ENCODE measurements at regions not wholly inside any gene's neighbourhood (a gene's known extent, or its start where the extent isn't known, plus 50 kb on each side); places are given as distances from the start of the nearest gene placed in this dataset.

- Mint-ChIP-seq H3K4me1 (ENCODE audit: low read depth, unreplicated experiment) (no peaks in the 10 kb centered on the region), H3K27me3 (ENCODE audit: unreplicated experiment) (no peaks in the 10 kb centered on the region), H3K4me3 (ENCODE audit: low read depth, unreplicated experiment) (no peak overlapping the region), H3K9me3 (ENCODE audit: low read depth, unreplicated experiment) (no peaks in the 10 kb centered on the region), H3K27ac (ENCODE audit: unreplicated experiment) (no peak overlapping the region), H3K36me3 (ENCODE audit: insufficient read depth, unreplicated experiment) (no peaks in the 10 kb centered on the region)
- TF ChIP-seq CTCF (IDR thresholded peaks at IDR 0.05; ENCODE audit: unreplicated experiment): no peak
- BruUV-seq (replicated peaks): no TSS peak
- CTCF ChIA-PET: no interaction called here
- no peak for DNase-seq
- intact Hi-C loops (cut with micrococcal nuclease; ENCODE audit: unreplicated experiment): no loop called here
Measured at GRCh38 chr6:16045238-16045637, 83.6 kb upstream of the MYLIP start.

GRCh38 chr6:16044211-16044643 is 84.7 kb upstream of the MYLIP start:
- no TSS peak for BruUV-seq (replicated peaks)
- H3K4me1 Mint-ChIP-seq (ENCODE audit: low read depth, unreplicated experiment): no peaks in the 10 kb centered on the region
- DNase-seq: no peak
- TF ChIP-seq CTCF (IDR thresholded peaks at IDR 0.05; ENCODE audit: unreplicated experiment): no peak
- no peak overlapping the region for H3K4me3 Mint-ChIP-seq (ENCODE audit: low read depth, unreplicated experiment)
- H3K36me3 Mint-ChIP-seq (ENCODE audit: insufficient read depth, unreplicated experiment): no peaks in the 10 kb centered on the region
- no peaks in the 10 kb centered on the region for H3K27me3 Mint-ChIP-seq (ENCODE audit: unreplicated experiment)
- no peak overlapping the region for H3K27ac Mint-ChIP-seq (ENCODE audit: unreplicated experiment)
- CTCF ChIA-PET: no interaction called here
- intact Hi-C loops (cut with micrococcal nuclease; ENCODE audit: unreplicated experiment): no loop called here
- H3K9me3 Mint-ChIP-seq (ENCODE audit: low read depth, unreplicated experiment): peaks cover 3% of the 10 kb centered on the region

GRCh38 chr6:16043171-16044135 is 85.4 kb upstream of the MYLIP start:
- peaks cover 3% of the 10 kb centered on the region for H3K9me3 Mint-ChIP-seq (ENCODE audit: low read depth, unreplicated experiment)
- no peaks in the 10 kb centered on the region for H3K36me3 Mint-ChIP-seq (ENCODE audit: insufficient read depth, unreplicated experiment)
- no TSS peak for BruUV-seq (replicated peaks)
- TF ChIP-seq CTCF (IDR thresholded peaks at IDR 0.05; ENCODE audit: unreplicated experiment): no peak
- H3K27ac Mint-ChIP-seq (ENCODE audit: unreplicated experiment): no peak overlapping the region
- no peaks in the 10 kb centered on the region for H3K27me3 Mint-ChIP-seq (ENCODE audit: unreplicated experiment)
- H3K4me1 Mint-ChIP-seq (ENCODE audit: low read depth, unreplicated experiment): no peaks in the 10 kb centered on the region
- H3K4me3 Mint-ChIP-seq (ENCODE audit: low read depth, unreplicated experiment): no peak overlapping the region
- CTCF ChIA-PET: no interaction called here
- intact Hi-C loops (cut with micrococcal nuclease; ENCODE audit: unreplicated experiment): no loop called here
- DNase-seq: no peak

- no peaks in the 10 kb centered on the region for H3K4me1 Mint-ChIP-seq (ENCODE audit: low read depth, unreplicated experiment)
- H3K36me3 Mint-ChIP-seq (ENCODE audit: insufficient read depth, unreplicated experiment): no peaks in the 10 kb centered on the region
- no peak for TF ChIP-seq CTCF (IDR thresholded peaks at IDR 0.05; ENCODE audit: unreplicated experiment)
- intact Hi-C loops (cut with micrococcal nuclease; ENCODE audit: unreplicated experiment): no loop called here
- no peak overlapping the region for H3K27ac Mint-ChIP-seq (ENCODE audit: unreplicated experiment)
- CTCF ChIA-PET: no interaction called here
- H3K27me3 Mint-ChIP-seq (ENCODE audit: unreplicated experiment): no peaks in the 10 kb centered on the region
- BruUV-seq (replicated peaks): no TSS peak
- H3K4me3 Mint-ChIP-seq (ENCODE audit: low read depth, unreplicated experiment): no peak overlapping the region
- peaks cover 3% of the 10 kb centered on the region for H3K9me3 Mint-ChIP-seq (ENCODE audit: low read depth, unreplicated experiment)
- DNase-seq: no peak
Measured at GRCh38 chr6:16042751-16043150, 86.1 kb upstream of the MYLIP start.
